GM12891 (cell line): ENCODE measurements at regions not wholly inside any gene's neighbourhood (a gene's known extent, or its start where the extent isn't known, plus 50 kb on each side); places are given as distances from the start of the nearest gene placed in this dataset.

Experiments used
- PAX5 ChIP-seq: IDR thresholded peaks from 2 replicates; pipeline ENCODE4 v1.6.1; 2011; ENCODE audit warnings: low read length, moderate library complexity, mild to moderate bottlenecking; ENCODE audit not compliant: insufficient read depth, severe bottlenecking
- POLR2A ChIP-seq: IDR thresholded peaks from 2 replicates; pipeline ENCODE4 v1.6.1; 2011; ENCODE audit warnings: low read depth, low read length, control low read depth
- POLR2AphosphoS5 ChIP-seq: IDR thresholded peaks from 2 replicates; pipeline ENCODE4 v1.6.1; 2011; ENCODE audit warnings: low read depth, low read length, control low read depth
- SPI1 ChIP-seq: IDR thresholded peaks from 2 replicates; pipeline ENCODE4 v1.6.1; 2011; ENCODE audit warnings: low read depth, low read length, control low read depth
- TAF1 ChIP-seq: IDR thresholded peaks from 2 replicates; pipeline ENCODE4 v1.6.1; 2011; ENCODE audit warnings: low read depth, low read length, control low read depth

DNA sequence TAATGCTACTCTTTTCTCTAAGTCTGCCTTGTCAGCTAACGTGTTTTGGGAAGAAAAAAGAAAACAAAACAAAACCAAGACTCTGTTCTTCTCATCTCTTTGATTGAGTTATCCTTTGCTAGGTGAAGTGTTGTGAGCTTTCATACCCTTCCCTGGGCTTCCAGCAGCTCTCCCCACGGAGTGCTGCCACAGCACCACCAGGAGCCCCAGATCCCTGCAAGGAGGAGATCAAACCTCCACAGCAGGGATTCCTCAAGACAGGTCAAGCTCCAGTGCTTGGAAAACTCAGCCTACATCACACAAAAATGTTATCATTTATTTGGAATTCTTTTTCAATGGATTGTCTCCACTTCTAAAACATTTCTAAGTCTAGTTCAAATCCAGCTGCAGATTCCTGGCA lies 1981.9 kb upstream of the TENM3 start:
- TF ChIP-seq POLR2AphosphoS5 (no peak), POLR2A (no peak), TAF1 (no peak), SPI1 (no peak), PAX5 (no peak)
